SJSA1 (cell line): ENCODE measurements at regions not wholly inside any gene's neighbourhood (a gene's known extent, or its start where the extent isn't known, plus 50 kb on each side); places are given as distances from the start of the nearest gene placed in this dataset.
A peak's percentile ranks its signal among the peaks of the same experiment; 100 is the strongest.

Source experiments
- DNase-seq, 2 experiments: peaks; one replicate each; pipeline ENCODE4 v3.0.0-alpha.2; 2015 to 2020; ENCODE audit warnings: low spot score in 2 of 2, low read depth in 1 of 2
- H3K27ac ChIP-seq: fragments of 250-450 bp; sonication (Bioruptor Pico); 2 replicates; pipeline ENCODE4 v1.5.1; 2020; ENCODE audit warnings: mild to moderate bottlenecking, moderate library complexity
- H3K27me3 ChIP-seq: fragments of 250-450 bp; sonication (Bioruptor Pico); replicated peaks from 2 replicates; pipeline ENCODE4 v1.5.1; 2020; ENCODE audit warnings: mild to moderate bottlenecking, moderate library complexity
- H3K36me3 ChIP-seq: fragments of 250-450 bp; sonication (Bioruptor Pico); 2 replicates; pipeline ENCODE4 v1.5.1; 2020; ENCODE audit warnings: mild to moderate bottlenecking
- H3K4me1 ChIP-seq: fragments of 250-450 bp; sonication (Bioruptor Pico); replicated peaks from 2 replicates; pipeline ENCODE4 v1.6.1; 2021; ENCODE audit warnings: mild to moderate bottlenecking
- H3K4me3 ChIP-seq: fragments of 250-450 bp; sonication (Bioruptor Pico); 2 replicates; pipeline ENCODE4 v1.5.1; 2020; ENCODE audit warnings: mild to moderate bottlenecking
- H3K9me3 ChIP-seq: fragments of 250-450 bp; sonication (Bioruptor Pico); replicated peaks from 2 replicates; pipeline ENCODE4 v1.5.1; 2020; ENCODE audit warnings: mild to moderate bottlenecking

DNA sequence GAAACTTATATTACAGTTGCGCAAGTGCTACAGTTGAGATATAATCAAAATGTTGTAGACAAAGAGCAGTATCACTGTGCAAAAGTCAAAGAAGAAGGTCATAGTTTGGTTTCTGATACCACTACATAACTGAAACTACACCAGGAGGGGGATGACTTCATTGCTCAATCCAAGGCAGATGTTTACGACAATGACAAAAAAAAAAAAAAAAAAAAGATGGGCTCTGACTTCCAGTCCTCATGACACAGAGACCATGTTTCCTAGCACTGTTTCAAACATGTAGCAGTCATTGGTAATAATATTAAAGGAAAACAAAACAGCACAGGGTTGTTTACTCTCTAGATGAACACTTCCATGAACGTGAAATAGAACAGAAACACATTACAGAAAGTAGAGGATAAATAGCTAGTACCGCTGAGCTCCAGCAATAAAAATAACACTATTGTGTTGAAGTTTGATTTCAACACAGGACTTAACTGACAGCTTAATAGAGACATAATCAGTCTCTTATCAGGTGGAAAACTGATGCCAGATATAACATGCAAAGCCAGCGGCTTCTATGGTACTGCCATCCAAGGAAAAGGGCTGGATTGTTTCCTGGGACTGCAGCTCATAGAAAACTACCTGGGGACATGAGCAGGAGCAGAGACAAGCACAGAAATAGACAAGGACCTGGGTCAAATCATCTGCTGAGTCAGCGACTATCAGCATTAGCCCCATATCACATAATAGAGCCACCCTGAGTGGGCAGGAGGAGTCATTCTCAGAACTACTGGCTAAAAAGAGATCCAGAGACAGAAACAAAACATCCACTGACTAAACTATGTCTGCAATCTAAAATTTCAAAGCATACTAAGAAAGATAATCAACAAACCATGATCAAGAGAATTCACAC is 463.6 kb upstream of the SOX9 start:
- no peak for DNase-seq

DNA sequence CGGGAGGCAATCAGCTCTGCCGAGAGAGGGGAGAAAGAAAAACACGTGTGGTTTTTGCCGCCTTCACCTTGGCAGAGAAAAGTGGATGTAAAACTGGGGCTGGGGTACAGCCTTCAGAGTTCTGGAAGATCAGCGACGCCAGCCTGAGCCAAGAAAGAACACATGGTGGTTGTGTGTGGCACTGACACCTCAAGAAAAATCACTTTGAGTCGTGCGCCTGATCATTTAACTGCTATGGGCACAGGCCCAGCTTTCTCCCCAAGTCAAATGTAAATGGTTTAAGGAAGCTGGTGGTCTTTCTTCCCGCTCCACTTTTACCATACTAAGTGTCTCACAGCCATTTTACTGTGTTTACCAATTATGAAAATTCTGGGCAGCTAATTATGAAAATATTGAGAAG is 461.8 kb upstream of the SOX9 start:
- H3K36me3 ChIP-seq, result no peaks in the 10 kb centered on the region

More for the DNA sequence above, 463.6 kb upstream of the SOX9 start:
- no peak overlapping the region for H3K4me3 ChIP-seq
- no peaks in the 10 kb centered on the region for H3K4me1 ChIP-seq
- H3K27me3 ChIP-seq, result no peaks in the 10 kb centered on the region
- H3K36me3 ChIP-seq, result no peaks in the 10 kb centered on the region
- no peaks in the 10 kb centered on the region for H3K9me3 ChIP-seq
- H3K27ac ChIP-seq, result no peak overlapping the region

DNA sequence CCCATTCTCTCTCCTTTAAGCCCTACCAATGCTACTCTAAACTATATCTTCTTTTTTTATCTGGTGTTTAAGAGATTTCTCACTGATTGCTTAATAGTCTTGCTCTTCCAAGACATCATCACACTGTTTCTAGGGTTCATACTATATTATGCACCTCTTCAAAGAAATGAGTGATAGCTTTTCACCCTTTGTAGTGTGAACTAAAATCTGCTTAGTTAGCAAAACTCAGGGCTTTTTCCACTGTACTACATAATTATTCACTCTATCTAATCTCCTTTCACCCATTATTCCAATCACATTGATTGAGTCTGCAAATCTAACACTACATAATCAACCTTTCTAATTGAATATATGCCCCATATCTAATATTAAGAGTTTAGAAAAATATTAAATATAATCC is 456.0 kb upstream of the SOX9 start:
- no peaks in the 10 kb centered on the region for H3K27me3 ChIP-seq
- H3K27ac ChIP-seq, result no peak overlapping the region
- no peak for DNase-seq
- no peaks in the 10 kb centered on the region for H3K36me3 ChIP-seq
- H3K4me3 ChIP-seq, result no peak overlapping the region
- no peaks in the 10 kb centered on the region for H3K9me3 ChIP-seq
- H3K4me1 ChIP-seq, result no peaks in the 10 kb centered on the region

More for the DNA sequence above, 461.8 kb upstream of the SOX9 start:
- Histone ChIP-seq H3K4me3 (no peak overlapping the region), H3K27ac (no peak overlapping the region), H3K27me3 (no peaks in the 10 kb centered on the region), H3K4me1 (no peaks in the 10 kb centered on the region), H3K9me3 (no peaks in the 10 kb centered on the region)
- no peak for DNase-seq

- DNase-seq, result no peak
- no peak overlapping the region for H3K4me3 ChIP-seq
- no peaks in the 10 kb centered on the region for H3K27me3 ChIP-seq
- H3K9me3 ChIP-seq, result no peaks in the 10 kb centered on the region
- no peaks in the 10 kb centered on the region for H3K36me3 ChIP-seq
- H3K27ac ChIP-seq, result no peak overlapping the region
- H3K4me1 ChIP-seq, result no peaks in the 10 kb centered on the region
These were observed 454.8 kb upstream of the SOX9 start for GRCh38 chr17:71666047-71666446.

GRCh38 chr17:71667661-71668060 is 453.2 kb upstream of the SOX9 start:
- Histone ChIP-seq H3K4me1 (no peaks in the 10 kb centered on the region), H3K27ac (no peak overlapping the region), H3K9me3 (no peaks in the 10 kb centered on the region), H3K4me3 (no peak overlapping the region), H3K36me3 (no peaks in the 10 kb centered on the region), H3K27me3 (no peaks in the 10 kb centered on the region)
- no peak for DNase-seq

GRCh38 chr17:71668807-71669206 is 452.0 kb upstream of the SOX9 start:
- H3K9me3 ChIP-seq, result no peaks in the 10 kb centered on the region
- H3K4me1 ChIP-seq, result no peaks in the 10 kb centered on the region
- no peak for DNase-seq
- H3K27me3 ChIP-seq, result no peaks in the 10 kb centered on the region
- no peak overlapping the region for H3K27ac ChIP-seq
- no peak overlapping the region for H3K4me3 ChIP-seq
- H3K36me3 ChIP-seq, result no peaks in the 10 kb centered on the region

DNA sequence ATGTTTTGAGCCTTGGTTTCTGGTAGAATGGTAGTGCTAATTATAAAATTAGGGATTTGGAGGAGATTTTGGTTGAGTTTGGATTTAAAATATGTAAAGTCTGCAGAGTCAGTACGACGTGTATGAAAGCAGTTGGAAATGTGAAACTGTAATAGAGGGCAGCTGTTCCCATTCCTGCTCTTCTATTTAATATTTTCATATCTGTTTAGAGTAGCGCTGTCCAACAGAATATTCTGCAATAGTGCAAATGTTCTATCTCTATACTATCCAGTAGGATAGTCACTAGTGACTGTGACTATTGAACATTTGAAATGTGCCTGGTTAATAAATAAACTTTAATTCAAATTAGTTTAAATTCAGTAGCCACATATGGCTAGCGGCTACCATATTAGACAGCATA is 443.4 kb upstream of the SOX9 start:
- H3K27ac ChIP-seq, result no peak overlapping the region
- no peak for DNase-seq

DNA sequence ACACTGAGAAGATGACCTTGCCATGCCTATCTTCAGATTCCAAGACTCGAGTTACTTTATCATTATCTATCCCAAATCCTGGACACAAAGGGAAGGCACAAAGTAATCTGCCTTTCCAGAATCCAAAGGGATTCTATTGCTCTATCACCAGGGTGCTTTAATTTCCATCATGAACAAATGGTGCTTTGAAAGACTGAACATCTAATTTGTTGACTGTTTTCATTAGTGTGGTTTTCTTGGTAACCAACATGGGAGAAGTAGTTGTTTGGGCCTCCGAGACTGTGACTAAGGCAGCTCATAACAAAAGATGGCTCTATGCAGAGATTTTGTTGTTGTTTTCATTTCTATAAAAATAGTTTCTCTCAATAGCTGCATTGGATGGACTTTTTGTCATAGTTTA is 441.0 kb upstream of the SOX9 start:
- Histone ChIP-seq H3K27me3 (no peaks in the 10 kb centered on the region), H3K27ac (no peak overlapping the region), H3K36me3 (no peaks in the 10 kb centered on the region), H3K4me3 (no peak overlapping the region), H3K9me3 (no peaks in the 10 kb centered on the region; the same call in 1 of the 2 replicates), H3K4me1 (no peaks in the 10 kb centered on the region)
- DNase-seq, result no peak

More for the DNA sequence above, 443.4 kb upstream of the SOX9 start:
- Histone ChIP-seq H3K9me3 (no peaks in the 10 kb centered on the region; the same call in 1 of the 2 replicates), H3K4me3 (no peak overlapping the region), H3K36me3 (no peaks in the 10 kb centered on the region), H3K4me1 (no peaks in the 10 kb centered on the region), H3K27me3 (no peaks in the 10 kb centered on the region)

GRCh38 chr17:71681427-71682173 is 439.2 kb upstream of the SOX9 start:
- Histone ChIP-seq H3K4me3 (no peak overlapping the region), H3K27me3 (no peaks in the 10 kb centered on the region), H3K4me1 (no peaks in the 10 kb centered on the region), H3K27ac (no peak overlapping the region), H3K9me3 (no peaks in the 10 kb centered on the region; the same call in 1 of the 2 replicates), H3K36me3 (no peaks in the 10 kb centered on the region)
- DNase-seq, result no peak

GRCh38 chr17:71682174-71682494 is 438.7 kb upstream of the SOX9 start:
- no peaks in the 10 kb centered on the region for H3K36me3 ChIP-seq
- H3K4me3 ChIP-seq, result no peak overlapping the region
- no peaks in the 10 kb centered on the region; the same call in 1 of the 2 replicates for H3K9me3 ChIP-seq
- H3K4me1 ChIP-seq, result no peaks in the 10 kb centered on the region
- H3K27ac ChIP-seq, result no peak overlapping the region
- DNase-seq, result no peak
- H3K27me3 ChIP-seq, result no peaks in the 10 kb centered on the region

DNA sequence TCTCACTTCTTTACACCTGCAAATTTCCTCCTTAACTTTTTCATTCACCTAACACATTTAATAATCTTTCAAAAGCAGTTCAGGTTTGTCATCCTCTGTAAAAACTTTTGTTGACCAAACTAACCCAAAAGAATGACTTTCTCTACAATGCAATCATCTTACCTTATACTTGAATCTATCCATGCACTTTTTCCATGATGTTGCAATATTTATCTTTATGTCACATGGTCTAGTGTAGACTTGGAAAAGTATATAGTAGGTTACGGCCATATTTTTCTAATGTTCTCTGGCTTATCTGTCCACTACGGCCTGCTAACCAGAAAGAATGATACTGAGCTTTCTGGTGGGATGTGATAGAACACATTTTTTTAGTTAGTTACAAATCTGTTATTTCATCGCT is 431.0 kb upstream of the SOX9 start:
- Histone ChIP-seq H3K4me1 (no peaks in the 10 kb centered on the region), H3K4me3 (no peak overlapping the region), H3K27me3 (no peaks in the 10 kb centered on the region), H3K27ac (no peak overlapping the region), H3K36me3 (no peaks in the 10 kb centered on the region), H3K9me3 (0 out of 2 replicates have a peak, but pooled peaks cover 3% of the 10 kb centered on the region)
- DNase-seq, result no peak

- H3K9me3 ChIP-seq, result no peaks in the 10 kb centered on the region
- no peaks in the 10 kb centered on the region for H3K4me1 ChIP-seq
- no peaks in the 10 kb centered on the region for H3K27me3 ChIP-seq
- no peak for DNase-seq
- no peaks in the 10 kb centered on the region for H3K36me3 ChIP-seq
- no peak overlapping the region for H3K4me3 ChIP-seq
- no peak overlapping the region for H3K27ac ChIP-seq
These were observed 420.9 kb upstream of the SOX9 start for GRCh38 chr17:71699907-71700306.

DNA sequence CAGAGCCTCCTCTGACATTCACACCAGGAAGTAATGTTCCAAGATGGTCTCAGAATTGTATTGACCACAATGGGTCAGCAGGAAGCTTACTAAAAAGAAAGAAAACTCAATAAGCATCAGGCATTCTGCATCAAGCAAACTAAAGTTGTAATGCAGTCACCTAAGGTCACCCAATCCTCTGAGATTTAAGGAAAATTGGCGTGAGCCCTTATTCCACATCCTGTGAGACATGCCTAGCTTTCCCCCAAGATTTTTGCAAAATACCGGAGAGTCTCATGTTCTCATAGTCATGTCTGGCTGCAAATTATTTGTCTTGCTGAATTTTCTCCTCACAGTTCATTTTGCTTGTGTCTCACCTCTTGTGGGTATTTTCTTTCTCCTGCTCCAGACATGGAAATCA is 417.1 kb upstream of the SOX9 start:
- H3K27me3 ChIP-seq, result no peaks in the 10 kb centered on the region
- no peak for DNase-seq
- no peaks in the 10 kb centered on the region for H3K4me1 ChIP-seq
- H3K9me3 ChIP-seq, result no peaks in the 10 kb centered on the region
- no peaks in the 10 kb centered on the region for H3K36me3 ChIP-seq
- no peak overlapping the region for H3K27ac ChIP-seq
- H3K4me3 ChIP-seq, result no peak overlapping the region

- Histone ChIP-seq H3K4me3 (no peak overlapping the region), H3K27ac (no peak overlapping the region), H3K27me3 (no peaks in the 10 kb centered on the region), H3K4me1 (peaks cover 13% of the 10 kb centered on the region), H3K9me3 (0 out of 2 replicates have a peak, but pooled peaks cover 2% of the 10 kb centered on the region), H3K36me3 (no peaks in the 10 kb centered on the region)
- DNase-seq, result peak in 1 of 2 experiments; percentile 5
These were observed 411.4 kb upstream of the SOX9 start for GRCh38 chr17:71709271-71709890.
